Activated T-helper 1 cell treated with anti-CD3 and anti-CD28 coated beads, Interleukin-12 subunit alpha, Interleukin-12 subunit beta, Interleukin-2, Interleukin-4 antibody, amounts not matched to agents 30 ng/mL and 10 ng/mL and 1 ng/mL, durations not matched to agents 14 hours and 24 hours and 36 hours (primary cell): ENCODE measurements at regions not wholly inside any gene's neighbourhood (a gene's known extent, or its start where the extent isn't known, plus 50 kb on each side); places are given as distances from the start of the nearest gene placed in this dataset.
"Not testable (repeated sequence)": the region's sequence is repeated elsewhere in the genome, so short reads cannot be mapped to it uniquely, and the experiment has no call there.

Experiments used
- DNase-seq: peaks from one replicate; pipeline ENCODE4 v3.0.0; 2021; ENCODE audit warnings: low spot score
- H3K27ac Mint-ChIP-seq: one replicate; pipeline ENCODE4 v1.8.0; 2021; ENCODE audit warnings: mild to moderate bottlenecking, mixed read lengths
- H3K27me3 Mint-ChIP-seq: one replicate; pipeline ENCODE4 v1.8.0; 2022; ENCODE audit warnings: mild to moderate bottlenecking, moderate library complexity, mixed read lengths; ENCODE audit not compliant: insufficient read depth
- H3K36me3 Mint-ChIP-seq: one replicate; pipeline ENCODE4 v1.8.0; 2021; ENCODE audit warnings: low read depth, mixed read lengths
- H3K4me1 Mint-ChIP-seq: one replicate; pipeline ENCODE4 v1.8.0; 2021; ENCODE audit warnings: low read depth, mixed read lengths
- H3K4me3 Mint-ChIP-seq: one replicate; pipeline ENCODE4 v1.8.0; 2021; ENCODE audit warnings: mild to moderate bottlenecking, moderate library complexity, mixed read lengths
- H3K9me3 Mint-ChIP-seq: one replicate; pipeline ENCODE4 v1.8.0; 2021; ENCODE audit warnings: mixed read lengths
- intact Hi-C: fragments of 100-400 bp; cut with micrococcal nuclease; formaldehyde crosslinking; loops from one replicate; pipeline ENCODE4 v1.15.1; 2024

DNA sequence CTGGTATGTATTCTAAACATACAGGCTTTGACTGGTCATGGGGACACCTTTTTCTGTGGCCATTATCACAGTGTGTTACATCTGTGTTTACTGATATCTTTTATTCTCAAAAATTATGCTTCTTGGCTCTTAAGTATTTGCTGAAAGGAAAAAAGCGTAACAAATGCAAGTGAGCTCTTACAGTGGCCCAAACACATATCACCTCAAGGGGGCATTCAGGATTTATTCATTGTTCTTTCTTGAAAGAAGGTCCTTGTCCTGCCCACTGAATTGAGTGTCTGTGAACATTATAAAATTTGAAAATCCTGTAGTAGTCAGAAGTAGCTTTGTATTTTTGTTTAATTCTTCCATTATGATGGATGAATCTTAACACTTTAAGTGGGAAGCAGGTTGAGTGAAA, 454.5 kb downstream of the XIRP2 start:
- no peak overlapping the region for H3K27ac Mint-ChIP-seq
- H3K4me1 Mint-ChIP-seq, result no peaks in the 10 kb centered on the region
- H3K36me3 Mint-ChIP-seq, result no peaks in the 10 kb centered on the region
- H3K4me3 Mint-ChIP-seq, result no peak overlapping the region
- intact Hi-C loops, result no loop called here
- H3K9me3 Mint-ChIP-seq, result no peaks in the 10 kb centered on the region
- DNase-seq, result no peak
- no peaks in the 10 kb centered on the region for H3K27me3 Mint-ChIP-seq

DNA sequence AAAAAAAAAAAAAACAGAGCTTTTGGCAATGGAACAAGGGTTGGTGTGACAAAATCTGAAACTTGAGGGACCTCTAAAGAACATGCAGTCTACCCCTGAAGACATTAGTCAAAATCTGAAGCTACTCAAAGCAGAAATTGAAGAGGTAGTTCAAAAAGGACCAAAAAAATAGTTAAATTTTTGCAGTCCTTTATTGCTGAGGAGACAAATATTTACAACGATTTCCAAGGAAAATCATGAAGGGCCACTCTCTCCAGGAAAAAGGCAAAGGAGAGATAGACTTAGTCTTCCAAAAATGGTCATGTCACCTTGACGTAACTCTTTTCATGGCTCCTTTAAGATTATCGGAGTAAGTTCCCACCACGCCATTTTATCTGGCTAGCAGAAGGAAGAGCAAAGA, 452.0 kb downstream of the XIRP2 start:
- Mint-ChIP-seq H3K4me1 (no peaks in the 10 kb centered on the region), H3K9me3 (no peaks in the 10 kb centered on the region), H3K27ac (no peak overlapping the region), H3K36me3 (no peaks in the 10 kb centered on the region), H3K27me3 (no peaks in the 10 kb centered on the region), H3K4me3 (no peak overlapping the region)
- DNase-seq, result no peak
- intact Hi-C loops, result no loop called here

GRCh38 chr2:167336213-167336612, 447.9 kb downstream of the XIRP2 start:
- Mint-ChIP-seq H3K4me3 (no peak overlapping the region), H3K27ac (no peak overlapping the region), H3K4me1 (no peaks in the 10 kb centered on the region), H3K36me3 (no peaks in the 10 kb centered on the region), H3K9me3 (no peaks in the 10 kb centered on the region), H3K27me3 (no peaks in the 10 kb centered on the region)
- intact Hi-C loops, result no loop called here
- DNase-seq, result no peak

- no peak overlapping the region for H3K27ac Mint-ChIP-seq
- no peaks in the 10 kb centered on the region for H3K36me3 Mint-ChIP-seq
- H3K27me3 Mint-ChIP-seq, result no peaks in the 10 kb centered on the region
- intact Hi-C loops, result no loop called here
- no peaks in the 10 kb centered on the region for H3K4me1 Mint-ChIP-seq
- no peak overlapping the region for H3K4me3 Mint-ChIP-seq
- no peaks in the 10 kb centered on the region for H3K9me3 Mint-ChIP-seq
- no peak for DNase-seq
Observed at GRCh38 chr2:167335541-167335992, 447.3 kb downstream of the XIRP2 start.

DNA sequence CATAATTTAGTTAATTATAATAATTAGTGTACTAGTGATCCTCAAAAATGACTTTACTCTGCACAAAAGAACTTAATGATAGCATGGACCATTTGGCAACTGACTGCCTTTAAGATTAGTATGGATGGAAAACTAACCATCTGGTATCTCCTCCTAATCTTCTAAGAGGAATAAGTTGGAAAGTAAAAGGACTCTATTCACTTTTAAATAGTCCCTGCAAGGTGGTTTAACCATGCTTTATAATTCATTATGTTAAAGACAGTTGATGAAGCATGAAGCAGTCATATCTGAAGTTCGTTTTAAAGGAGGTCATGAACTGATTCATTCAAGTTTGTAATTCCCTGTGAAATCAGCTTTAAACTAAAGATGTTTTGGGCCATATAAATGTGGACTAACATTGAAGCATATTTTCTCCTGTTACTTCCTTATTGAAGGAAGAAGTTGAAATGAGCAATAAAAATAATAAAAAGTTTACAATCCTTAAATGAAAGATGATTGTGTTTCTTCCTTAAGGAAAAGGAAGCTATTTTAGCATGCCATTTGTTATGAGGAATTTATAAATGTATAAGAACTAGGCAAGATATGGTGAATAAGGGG, 446.0 kb downstream of the XIRP2 start:
- Mint-ChIP-seq H3K4me1 (no peaks in the 10 kb centered on the region), H3K27me3 (no peaks in the 10 kb centered on the region)

GRCh38 chr2:167333245-167333644, 445.0 kb downstream of the XIRP2 start:
- H3K27me3 Mint-ChIP-seq, result no peaks in the 10 kb centered on the region
- H3K4me3 Mint-ChIP-seq, result no peak overlapping the region
- no peaks in the 10 kb centered on the region for H3K36me3 Mint-ChIP-seq
- DNase-seq, result no peak
- H3K9me3 Mint-ChIP-seq, result no peaks in the 10 kb centered on the region
- no peaks in the 10 kb centered on the region for H3K4me1 Mint-ChIP-seq
- H3K27ac Mint-ChIP-seq, result no peak overlapping the region
- intact Hi-C loops, result loop anchor here (5.0 kb wide), 1 partner anchor 784 kb away; no protein-coding TSS in a partner anchor

More for the DNA sequence above, 446.0 kb downstream of the XIRP2 start:
- Mint-ChIP-seq H3K9me3 (no peaks in the 10 kb centered on the region), H3K4me3 (no peak overlapping the region), H3K27ac (no peak overlapping the region), H3K36me3 (no peaks in the 10 kb centered on the region)
- DNase-seq, result no peak
- intact Hi-C loops, result loop anchor here (5.0 kb wide), 1 partner anchor 783 kb away; no protein-coding TSS in a partner anchor

DNA sequence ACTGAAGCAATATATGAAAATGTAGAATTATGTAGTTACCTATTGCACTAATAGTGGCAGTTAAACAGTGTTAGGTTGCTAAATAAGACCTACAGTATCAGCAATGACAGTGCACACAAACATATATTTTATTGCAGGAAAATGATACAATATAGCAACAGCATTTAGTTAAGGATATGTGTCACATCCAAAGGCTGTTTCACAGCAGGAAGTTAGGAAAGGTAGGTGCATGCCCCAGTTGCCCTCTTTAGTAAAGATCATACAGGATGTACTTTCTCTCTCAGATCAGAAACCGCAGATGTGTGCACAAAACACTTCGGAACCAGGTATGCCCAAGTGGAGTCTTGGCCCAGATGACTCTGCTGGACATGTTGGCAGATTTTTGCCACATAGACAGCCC, 444.1 kb downstream of the XIRP2 start:
- Mint-ChIP-seq H3K36me3 (no peaks in the 10 kb centered on the region), H3K9me3 (no peaks in the 10 kb centered on the region), H3K4me3 (no peak overlapping the region), H3K27me3 (no peaks in the 10 kb centered on the region), H3K4me1 (no peaks in the 10 kb centered on the region), H3K27ac (no peak overlapping the region)
- intact Hi-C loops, result loop anchor here (5.0 kb wide), 1 partner anchor 785 kb away; no protein-coding TSS in a partner anchor
- no peak for DNase-seq

GRCh38 chr2:167331636-167332232, 443.5 kb downstream of the XIRP2 start:
- H3K27me3 Mint-ChIP-seq, result no peaks in the 10 kb centered on the region
- DNase-seq, result no peak
- no peak overlapping the region for H3K27ac Mint-ChIP-seq

DNA sequence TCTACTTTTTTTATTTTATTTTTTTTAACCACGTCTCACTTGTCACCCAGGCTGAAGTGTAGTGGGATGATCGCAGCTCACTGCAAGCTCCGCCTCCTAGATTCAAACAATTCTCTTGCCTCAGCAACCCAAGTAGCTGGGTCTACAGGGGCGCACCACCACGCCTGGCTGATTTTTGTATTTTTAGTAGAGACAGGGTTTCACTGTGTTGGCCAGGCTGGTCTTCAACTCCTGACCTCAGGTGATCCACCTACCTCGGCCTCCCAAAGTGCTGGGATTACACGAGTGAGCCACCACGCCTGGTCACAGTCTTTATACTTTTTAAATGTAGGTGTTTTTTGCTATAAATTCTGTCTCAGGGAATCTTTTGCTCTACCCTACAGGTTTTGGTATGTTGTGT, 440.5 kb downstream of the XIRP2 start:
- H3K36me3 Mint-ChIP-seq, DNase-seq, H3K9me3 Mint-ChIP-seq, H3K27me3 Mint-ChIP-seq, H3K27ac Mint-ChIP-seq, H3K4me1 Mint-ChIP-seq, intact Hi-C loops, H3K4me3 Mint-ChIP-seq: not testable (repeated sequence)

More at GRCh38 chr2:167331636-167332232, 443.5 kb downstream of the XIRP2 start:
- H3K4me1 Mint-ChIP-seq, result no peaks in the 10 kb centered on the region
- H3K9me3 Mint-ChIP-seq, result no peaks in the 10 kb centered on the region
- no peaks in the 10 kb centered on the region for H3K36me3 Mint-ChIP-seq
- no peak overlapping the region for H3K4me3 Mint-ChIP-seq
- intact Hi-C loops, result loop anchor here (5.0 kb wide), 1 partner anchor 786 kb away; no protein-coding TSS in a partner anchor

DNA sequence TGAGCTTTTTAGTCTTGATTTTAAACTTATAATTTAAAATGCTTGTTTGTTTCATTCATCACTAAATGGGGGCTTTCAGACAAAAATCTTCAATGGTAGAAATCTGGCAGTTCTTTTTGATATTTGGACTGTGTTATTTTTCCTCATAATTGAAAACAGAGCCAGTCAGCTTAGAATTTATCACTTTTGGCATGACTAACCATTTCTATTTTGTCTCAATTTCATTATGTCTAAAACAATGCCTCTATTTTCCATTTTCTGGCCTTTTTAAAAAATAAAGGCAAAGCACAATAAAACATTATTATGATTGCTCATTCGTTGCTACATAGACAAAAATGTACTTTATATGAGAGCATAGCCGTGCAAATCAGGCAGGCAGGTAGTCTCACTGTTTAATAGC, 434.5 kb downstream of the XIRP2 start:
- H3K27ac Mint-ChIP-seq, result no peak overlapping the region
- no peaks in the 10 kb centered on the region for H3K4me1 Mint-ChIP-seq
- H3K9me3 Mint-ChIP-seq, result no peaks in the 10 kb centered on the region
- H3K4me3 Mint-ChIP-seq, result no peak overlapping the region
- no peaks in the 10 kb centered on the region for H3K36me3 Mint-ChIP-seq
- H3K27me3 Mint-ChIP-seq, result no peaks in the 10 kb centered on the region
- DNase-seq, result no peak
- intact Hi-C loops, result no loop called here

GRCh38 chr2:167318581-167318980, 430.3 kb downstream of the XIRP2 start:
- no peak for DNase-seq
- H3K9me3 Mint-ChIP-seq, result no peaks in the 10 kb centered on the region
- no peaks in the 10 kb centered on the region for H3K4me1 Mint-ChIP-seq

DNA sequence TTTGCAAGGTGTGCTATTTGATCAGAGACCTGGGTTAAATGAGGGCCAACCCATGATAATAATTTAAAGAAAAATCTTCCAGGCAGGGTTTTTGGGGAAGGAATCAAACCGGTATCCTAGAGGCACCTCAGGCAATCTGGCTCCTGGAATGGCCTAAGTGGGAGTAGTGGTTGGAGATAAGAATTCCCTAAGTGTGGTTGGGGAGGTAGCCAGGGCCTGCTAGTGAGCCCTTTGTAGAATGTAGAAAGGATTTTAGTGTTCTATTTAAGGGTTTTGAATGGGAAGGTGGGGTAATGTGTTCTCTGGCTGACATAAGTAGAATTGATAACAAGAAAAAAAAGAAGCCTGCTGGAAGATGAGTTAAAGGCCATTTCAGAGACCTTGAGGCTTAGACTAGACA, 422.2 kb downstream of the XIRP2 start:
- Mint-ChIP-seq H3K4me1 (no peaks in the 10 kb centered on the region), H3K27me3 (no peaks in the 10 kb centered on the region), H3K27ac (no peak overlapping the region), H3K9me3 (no peaks in the 10 kb centered on the region), H3K4me3 (no peak overlapping the region), H3K36me3 (no peaks in the 10 kb centered on the region)
- no peak for DNase-seq
- intact Hi-C loops, result no loop called here

More at GRCh38 chr2:167318581-167318980, 430.3 kb downstream of the XIRP2 start:
- H3K27ac Mint-ChIP-seq, result no peak overlapping the region
- H3K4me3 Mint-ChIP-seq, result no peak overlapping the region
- no peaks in the 10 kb centered on the region for H3K36me3 Mint-ChIP-seq
- no peaks in the 10 kb centered on the region for H3K27me3 Mint-ChIP-seq
- intact Hi-C loops, result no loop called here
